ENCODE measurements at regions not wholly inside any gene's neighbourhood (a gene's known extent, or its start where the extent isn't known, plus 50 kb on each side); places are given as distances from the start of the nearest gene placed in this dataset.

GRCh38 chr5:29051509-29051908 lies 2013.1 kb upstream of the CDH9 start:
- no peak overlapping the region for H2BK12ac ChIP-seq (ENCODE audit: low read length in 2 of 2)
- no peaks in the 10 kb centered on the region for H3K9me3 ChIP-seq (ENCODE audit: control insufficient read depth, low read length)
- 89% methylated on average over 4 of the region's 4 CpGs for WGBS
- H2BK120ac ChIP-seq (ENCODE audit: low read depth, low read length), result no peak overlapping the region
- H3K14ac ChIP-seq (ENCODE audit: low read length in 2 of 2), result no peak overlapping the region
- no peak overlapping the region for H3K4me3 ChIP-seq (ENCODE audit: insufficient read depth in 1 of 2, low read depth in 1 of 2, low read length in 2 of 2)
- H3K23ac ChIP-seq (ENCODE audit: low read length in 2 of 2), result no peak overlapping the region
- H3K18ac ChIP-seq (ENCODE audit: low read depth in 1 of 2, low read length in 2 of 2), result no peak overlapping the region
- no peak overlapping the region for H3K4ac ChIP-seq (ENCODE audit: low read depth in 1 of 2, low read length in 2 of 2)
- H3K79me1 ChIP-seq (replicated peaks; ENCODE audit: low read length, poor library complexity, severe bottlenecking), result no peaks in the 10 kb centered on the region
- no peak overlapping the region for H4K91ac ChIP-seq (ENCODE audit: low read length)
- no peak overlapping the region for H2BK5ac ChIP-seq (ENCODE audit: low read depth, low read length, poor library complexity, severe bottlenecking)
- no peaks in the 10 kb centered on the region for H3K27me3 ChIP-seq (ENCODE audit: control insufficient read depth in 1 of 2, insufficient read depth in 1 of 2, low read length in 2 of 2)
- no peak overlapping the region for H4K8ac ChIP-seq (ENCODE audit: low read length)
- H2AFZ ChIP-seq (ENCODE audit: low read depth, low read length), result no peak overlapping the region
- H2AK5ac ChIP-seq (ENCODE audit: low read length, severe bottlenecking), result no peak overlapping the region
- no peak overlapping the region for H3K27ac ChIP-seq (ENCODE audit: low read length, poor library complexity, severe bottlenecking)
- no peak overlapping the region for H2BK15ac ChIP-seq (ENCODE audit: low read depth, poor library complexity, severe bottlenecking)
- H3K4me1 ChIP-seq (ENCODE audit: control insufficient read depth, insufficient read depth, low read depth, low read length), result no peaks in the 10 kb centered on the region
- no peak overlapping the region for H3K4me2 ChIP-seq (ENCODE audit: low read length, poor library complexity, severe bottlenecking)
- DNase-seq, result no peak
- H3K9ac ChIP-seq (ENCODE audit: low read length), result no peak overlapping the region
- H3K36me3 ChIP-seq (ENCODE audit: control insufficient read depth in 1 of 2, insufficient read depth in 2 of 2, low read depth in 1 of 2, low read length in 2 of 2), result no peaks in the 10 kb centered on the region

- no peaks in the 10 kb centered on the region for H3K4me1 ChIP-seq (ENCODE audit: control insufficient read depth, insufficient read depth, low read depth, low read length)
- H3K4ac ChIP-seq (ENCODE audit: low read depth in 1 of 2, low read length in 2 of 2), result no peak overlapping the region
- H3K27me3 ChIP-seq (ENCODE audit: control insufficient read depth in 1 of 2, insufficient read depth in 1 of 2, low read length in 2 of 2), result no peaks in the 10 kb centered on the region
- H3K4me2 ChIP-seq (ENCODE audit: low read length, poor library complexity, severe bottlenecking), result no peak overlapping the region
- H4K8ac ChIP-seq (ENCODE audit: low read length), result no peak overlapping the region
- no peaks in the 10 kb centered on the region for H3K36me3 ChIP-seq (ENCODE audit: control insufficient read depth in 1 of 2, insufficient read depth in 2 of 2, low read depth in 1 of 2, low read length in 2 of 2)
- no peak overlapping the region for H2AK5ac ChIP-seq (ENCODE audit: low read length, severe bottlenecking)
- no peaks in the 10 kb centered on the region for H3K9me3 ChIP-seq (ENCODE audit: control insufficient read depth, low read length)
- no peak overlapping the region for H2BK5ac ChIP-seq (ENCODE audit: low read depth, low read length, poor library complexity, severe bottlenecking)
- no peak overlapping the region for H2BK120ac ChIP-seq (ENCODE audit: low read depth, low read length)
- no peaks in the 10 kb centered on the region for H3K79me1 ChIP-seq (replicated peaks; ENCODE audit: low read length, poor library complexity, severe bottlenecking)
- H3K4me3 ChIP-seq (ENCODE audit: insufficient read depth in 1 of 2, low read depth in 1 of 2, low read length in 2 of 2), result no peak overlapping the region
- DNase-seq, result no peak
- H4K91ac ChIP-seq (ENCODE audit: low read length), result no peak overlapping the region
- no peak overlapping the region for H3K27ac ChIP-seq (ENCODE audit: low read length, poor library complexity, severe bottlenecking)
- no peak overlapping the region for H3K18ac ChIP-seq (ENCODE audit: low read depth in 1 of 2, low read length in 2 of 2)
- no peak overlapping the region for H3K14ac ChIP-seq (ENCODE audit: low read length in 2 of 2)
- H2BK15ac ChIP-seq (ENCODE audit: low read depth, poor library complexity, severe bottlenecking), result no peak overlapping the region
- no peak overlapping the region for H2BK12ac ChIP-seq (ENCODE audit: low read length in 2 of 2)
- 87% methylated on average over 1 of the region's 4 CpGs for WGBS
- H3K9ac ChIP-seq (ENCODE audit: low read length), result no peak overlapping the region
- no peak overlapping the region for H3K23ac ChIP-seq (ENCODE audit: low read length in 2 of 2)
- H2AFZ ChIP-seq (ENCODE audit: low read depth, low read length), result no peak overlapping the region
Measured at GRCh38 chr5:29042152-29042551, 2003.8 kb upstream of the CDH9 start.

GRCh38 chr5:29040404-29040803 lies 2002.0 kb upstream of the CDH9 start:
- no peak for DNase-seq
- Histone ChIP-seq H3K4me3 (ENCODE audit: insufficient read depth in 1 of 2, low read depth in 1 of 2, low read length in 2 of 2) (no peak overlapping the region), H3K36me3 (ENCODE audit: control insufficient read depth in 1 of 2, insufficient read depth in 2 of 2, low read depth in 1 of 2, low read length in 2 of 2) (no peaks in the 10 kb centered on the region), H3K18ac (ENCODE audit: low read depth in 1 of 2, low read length in 2 of 2) (no peak overlapping the region), H3K27me3 (ENCODE audit: control insufficient read depth in 1 of 2, insufficient read depth in 1 of 2, low read length in 2 of 2) (no peaks in the 10 kb centered on the region), H2AK5ac (ENCODE audit: low read length, severe bottlenecking) (no peak overlapping the region), H2BK15ac (ENCODE audit: low read depth, poor library complexity, severe bottlenecking) (no peak overlapping the region), H3K4me2 (ENCODE audit: low read length, poor library complexity, severe bottlenecking) (no peak overlapping the region), H2BK120ac (ENCODE audit: low read depth, low read length) (no peak overlapping the region), H2AFZ (ENCODE audit: low read depth, low read length) (no peak overlapping the region), H3K9ac (ENCODE audit: low read length) (no peak overlapping the region), H2BK5ac (ENCODE audit: low read depth, low read length, poor library complexity, severe bottlenecking) (no peak overlapping the region), H3K23ac (ENCODE audit: low read length in 2 of 2) (no peak overlapping the region), H4K8ac (ENCODE audit: low read length) (no peak overlapping the region), H3K14ac (ENCODE audit: low read length in 2 of 2) (no peak overlapping the region), H3K9me3 (ENCODE audit: control insufficient read depth, low read length) (no peaks in the 10 kb centered on the region), H3K27ac (ENCODE audit: low read length, poor library complexity, severe bottlenecking) (no peak overlapping the region), H3K4ac (ENCODE audit: low read depth in 1 of 2, low read length in 2 of 2) (no peak overlapping the region), H3K79me1 (replicated peaks; ENCODE audit: low read length, poor library complexity, severe bottlenecking) (no peaks in the 10 kb centered on the region), H3K4me1 (ENCODE audit: control insufficient read depth, insufficient read depth, low read depth, low read length) (no peaks in the 10 kb centered on the region), H4K91ac (ENCODE audit: low read length) (no peak overlapping the region), H2BK12ac (ENCODE audit: low read length in 2 of 2) (no peak overlapping the region)
- no CpG with 5 or more reads among the region's 1 CpG for WGBS

GRCh38 chr5:29039994-29040393 lies 2001.6 kb upstream of the CDH9 start:
- H3K27me3 ChIP-seq (ENCODE audit: control insufficient read depth in 1 of 2, insufficient read depth in 1 of 2, low read length in 2 of 2), result no peaks in the 10 kb centered on the region
- no CpG with 5 or more reads among the region's 1 CpG for WGBS
- no peaks in the 10 kb centered on the region for H3K4me1 ChIP-seq (ENCODE audit: control insufficient read depth, insufficient read depth, low read depth, low read length)
- H2BK15ac ChIP-seq (ENCODE audit: low read depth, poor library complexity, severe bottlenecking), result no peak overlapping the region
- H2AK5ac ChIP-seq (ENCODE audit: low read length, severe bottlenecking), result no peak overlapping the region
- H2BK120ac ChIP-seq (ENCODE audit: low read depth, low read length), result no peak overlapping the region
- no peak overlapping the region for H3K27ac ChIP-seq (ENCODE audit: low read length, poor library complexity, severe bottlenecking)
- no peak overlapping the region for H2BK12ac ChIP-seq (ENCODE audit: low read length in 2 of 2)
- H3K4me3 ChIP-seq (ENCODE audit: insufficient read depth in 1 of 2, low read depth in 1 of 2, low read length in 2 of 2), result no peak overlapping the region
- DNase-seq, result no peak
- no peak overlapping the region for H4K8ac ChIP-seq (ENCODE audit: low read length)
- H3K9ac ChIP-seq (ENCODE audit: low read length), result no peak overlapping the region
- H2AFZ ChIP-seq (ENCODE audit: low read depth, low read length), result no peak overlapping the region
- no peak overlapping the region for H3K18ac ChIP-seq (ENCODE audit: low read depth in 1 of 2, low read length in 2 of 2)
- no peaks in the 10 kb centered on the region for H3K79me1 ChIP-seq (replicated peaks; ENCODE audit: low read length, poor library complexity, severe bottlenecking)
- H4K91ac ChIP-seq (ENCODE audit: low read length), result no peak overlapping the region
- no peak overlapping the region for H2BK5ac ChIP-seq (ENCODE audit: low read depth, low read length, poor library complexity, severe bottlenecking)
- H3K4me2 ChIP-seq (ENCODE audit: low read length, poor library complexity, severe bottlenecking), result no peak overlapping the region
- H3K4ac ChIP-seq (ENCODE audit: low read depth in 1 of 2, low read length in 2 of 2), result no peak overlapping the region
- H3K36me3 ChIP-seq (ENCODE audit: control insufficient read depth in 1 of 2, insufficient read depth in 2 of 2, low read depth in 1 of 2, low read length in 2 of 2), result no peaks in the 10 kb centered on the region
- no peak overlapping the region for H3K23ac ChIP-seq (ENCODE audit: low read length in 2 of 2)
- H3K9me3 ChIP-seq (ENCODE audit: control insufficient read depth, low read length), result no peaks in the 10 kb centered on the region
- no peak overlapping the region for H3K14ac ChIP-seq (ENCODE audit: low read length in 2 of 2)
